ENCODE measurements at regions not wholly inside any gene's neighbourhood (a gene's known extent, or its start where the extent isn't known, plus 50 kb on each side); places are given as distances from the start of the nearest gene placed in this dataset.

- Mint-ChIP-seq H3K27ac (no peak overlapping the region), H3K4me1 (0 out of 4 replicates have a peak, but pooled peaks cover 0 to 6% of the 10 kb centered on the region in 2 experiments)
- H3K14ac ChIP-seq (ENCODE audit: insufficient read depth, low read length): no peak overlapping the region
Measured at GRCh38 chr4:58760737-58761136, 1650.6 kb upstream of the IGFBP7 start.

More at GRCh38 chr4:58760737-58761136, 1650.6 kb upstream of the IGFBP7 start:
- Histone ChIP-seq H3K4me2 (ENCODE audit: insufficient read depth, insufficient read length, low read length) (no peak overlapping the region), H3K27ac (ENCODE audit: insufficient read length, low read depth, low read length) (no peak overlapping the region), H3K4ac (ENCODE audit: low read depth, low read length) (no peak overlapping the region), H3K56ac (ENCODE audit: insufficient read length, low read depth, low read length) (no peak overlapping the region), H3K23me2 (ENCODE audit: insufficient read length, low read depth, low read length, poor library complexity, severe bottlenecking) (no peaks in the 10 kb centered on the region), H4K8ac (replicated peaks; ENCODE audit: insufficient read length, low read depth, low read length) (no peak overlapping the region), H2BK15ac (ENCODE audit: low read depth, low read length) (no peak overlapping the region), H2AFZ (ENCODE audit: low read length) (no peak overlapping the region), H2BK12ac (ENCODE audit: insufficient read length, low read depth, low read length) (no peak overlapping the region), H3K4me1 (ENCODE audit: insufficient read depth, low read length) (no peaks in the 10 kb centered on the region; the same call in 1 of the 2 replicates), H2BK120ac (ENCODE audit: low read depth, low read length, poor library complexity, severe bottlenecking) (no peak overlapping the region), H3K79me2 (ENCODE audit: insufficient read depth, low read length) (no peaks in the 10 kb centered on the region), H3K9me3 (ENCODE audit: control insufficient read depth, low read depth, low read length) (no peaks in the 10 kb centered on the region), H3K79me1 (ENCODE audit: insufficient read depth, low read depth, low read length, poor library complexity, severe bottlenecking) (no peaks in the 10 kb centered on the region), H2AK5ac (ENCODE audit: insufficient read length, low read length) (no peak overlapping the region), H4K91ac (ENCODE audit: insufficient read length, low read depth, low read length) (no peak overlapping the region), H3K23ac (ENCODE audit: insufficient read length, low read depth, low read length) (no peak overlapping the region), H3K18ac (ENCODE audit: insufficient read length, low read depth, low read length) (no peak overlapping the region), H3T11ph (ENCODE audit: low read length) (no peak overlapping the region), H2BK20ac (ENCODE audit: low read depth, low read length, poor library complexity, severe bottlenecking) (no peak overlapping the region), H4K5ac (ENCODE audit: insufficient read length, low read depth, low read length) (no peak overlapping the region), H3K27me3 (ENCODE audit: insufficient read depth, low read length) (no peaks in the 10 kb centered on the region), H4K20me1 (ENCODE audit: control insufficient read depth, insufficient read depth, insufficient read length) (no peaks in the 10 kb centered on the region), H3K9ac (ENCODE audit: extremely low read depth, insufficient read length, low read length) (no peak overlapping the region), H2BK5ac (ENCODE audit: insufficient read length, low read length) (no peak overlapping the region)
- no peak for TF ChIP-seq CTCF (conservative IDR thresholded peaks at IDR 0.05)
- H3K36me3 Mint-ChIP-seq (ENCODE audit: insufficient read depth in 1 of 3, low read depth in 3 of 3): no peaks in the 10 kb centered on the region
- H3K27me3 Mint-ChIP-seq (ENCODE audit: low read depth): no peaks in the 10 kb centered on the region
- H3K9me3 Mint-ChIP-seq: no peaks in the 10 kb centered on the region
- H3K4me3 Mint-ChIP-seq: no peak overlapping the region
- no peak for DNase-seq
